ENCODE measurements at regions not wholly inside any gene's neighbourhood (a gene's known extent, or its start where the extent isn't known, plus 50 kb on each side); places are given as distances from the start of the nearest gene placed in this dataset.
A peak's percentile ranks its signal among the peaks of the same experiment; 100 is the strongest.

DNA sequence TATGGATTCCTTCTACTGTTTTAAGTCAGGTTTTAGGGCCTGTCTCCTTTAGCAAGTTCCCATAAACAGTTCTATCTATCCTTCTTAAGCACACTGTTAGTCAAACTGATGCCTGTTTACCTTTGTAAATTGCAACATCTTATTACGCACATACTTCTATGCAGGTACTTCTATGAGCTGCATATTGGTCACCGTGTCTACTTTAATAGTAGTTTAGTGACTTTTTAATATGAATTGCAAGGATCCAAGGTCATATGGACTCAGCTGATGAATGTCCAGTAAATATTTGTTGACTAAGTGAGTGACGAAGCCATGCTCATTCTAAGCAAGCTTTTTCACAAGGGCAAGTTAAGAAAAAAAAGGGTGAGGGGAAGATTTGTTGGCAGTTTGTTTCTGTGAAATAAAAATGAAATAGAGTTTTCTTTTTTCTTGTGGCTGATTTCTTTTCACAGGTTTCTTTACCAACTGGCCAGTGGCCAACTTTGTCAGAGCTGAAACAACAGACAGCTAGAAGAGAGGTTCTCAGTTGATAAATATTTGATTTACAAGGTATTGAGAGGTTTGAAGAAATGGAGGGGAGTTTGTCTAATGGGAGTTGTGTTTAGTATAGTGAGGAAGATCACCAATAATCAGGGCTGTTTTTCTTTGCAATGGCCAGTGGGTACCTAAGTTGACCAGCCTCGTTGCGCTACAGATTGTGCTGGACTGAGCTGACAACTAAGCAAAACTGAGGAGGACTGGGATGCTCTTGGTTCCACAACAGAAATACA lies 141.1 kb downstream of the SLC15A5 start:
- Histone ChIP-seq H3K36me3 (replicated peaks) (no peaks in the 10 kb centered on the region), H3K9me3 (no peaks in the 10 kb centered on the region), H3K4me1 (no peaks in the 10 kb centered on the region), H3K4me3 (no peak overlapping the region), H3K27me3 (ENCODE audit: low read depth) (no peaks in the 10 kb centered on the region)
- DNase-seq (ENCODE audit: low spot score in 2 of 2): no peak
- in situ Hi-C loops (cut with MboI; ENCODE audit: low sequenced_read_pairs): no loop called here

DNA sequence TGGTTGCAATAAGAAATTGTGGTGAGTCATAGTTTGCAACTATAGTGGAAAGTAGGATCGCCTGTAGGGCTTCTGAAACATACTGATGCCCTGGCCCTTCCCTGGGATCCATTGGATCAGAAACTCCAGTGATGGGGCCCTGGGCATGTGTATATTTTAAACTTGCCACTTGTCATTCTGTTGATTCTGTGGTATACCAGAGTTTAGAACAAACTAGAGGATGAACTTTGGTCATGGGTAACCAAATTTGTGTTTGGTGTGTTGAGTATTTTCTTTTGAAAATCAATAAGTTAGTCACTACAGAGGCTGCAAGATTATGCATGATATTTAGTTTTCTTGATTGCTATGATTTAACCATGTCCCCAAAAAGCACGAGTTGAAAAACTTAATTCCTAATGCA lies 142.2 kb downstream of the SLC15A5 start:
- no peak for DNase-seq (ENCODE audit: low spot score in 2 of 2)
- H3K36me3 ChIP-seq (replicated peaks): no peaks in the 10 kb centered on the region
- no peak overlapping the region for H3K4me3 ChIP-seq
- H3K4me1 ChIP-seq: no peaks in the 10 kb centered on the region
- in situ Hi-C loops (cut with MboI; ENCODE audit: low sequenced_read_pairs): no loop called here
- no peaks in the 10 kb centered on the region for H3K27me3 ChIP-seq (ENCODE audit: low read depth)
- no peaks in the 10 kb centered on the region for H3K9me3 ChIP-seq

DNA sequence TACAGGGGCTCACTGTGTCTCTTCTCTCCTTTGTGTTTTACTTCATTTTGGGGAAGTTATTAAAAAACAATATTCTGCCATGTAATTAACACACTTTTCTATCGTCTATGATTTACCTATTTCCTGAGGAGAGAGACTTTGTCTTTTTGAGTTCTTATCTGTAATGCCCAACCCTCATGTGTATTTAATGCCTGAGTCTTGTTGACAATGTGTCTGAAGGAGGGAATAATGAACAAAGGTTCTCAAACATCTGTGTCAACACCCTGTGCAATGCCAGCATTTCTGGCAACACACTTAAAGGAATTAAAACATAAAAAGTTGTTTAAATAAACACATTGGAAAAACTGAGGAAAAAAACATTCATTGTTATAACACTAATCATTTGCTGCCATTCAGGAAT lies 147.1 kb downstream of the SLC15A5 start:
- H3K4me3 ChIP-seq: no peak overlapping the region
- no peaks in the 10 kb centered on the region for H3K4me1 ChIP-seq
- no peaks in the 10 kb centered on the region for H3K36me3 ChIP-seq (replicated peaks)
- no peaks in the 10 kb centered on the region for H3K27me3 ChIP-seq (ENCODE audit: low read depth)
- no peaks in the 10 kb centered on the region for H3K9me3 ChIP-seq
- in situ Hi-C loops (cut with MboI; ENCODE audit: low sequenced_read_pairs): no loop called here
- DNase-seq (ENCODE audit: low spot score in 2 of 2): no peak

GRCh38 chr12:16121953-16122352 lies 155.5 kb downstream of the SLC15A5 start:
- no peaks in the 10 kb centered on the region for H3K9me3 ChIP-seq
- H3K27me3 ChIP-seq (ENCODE audit: low read depth): peaks cover 4% of the 10 kb centered on the region; the same call in 1 of the 2 replicates
- H3K4me3 ChIP-seq: no peak overlapping the region
- H3K4me1 ChIP-seq: no peaks in the 10 kb centered on the region
- H3K36me3 ChIP-seq (replicated peaks): no peaks in the 10 kb centered on the region
- peak in 1 of 2 experiments; percentile 27 for DNase-seq (ENCODE audit: low spot score in 2 of 2)
- in situ Hi-C loops (cut with MboI; ENCODE audit: low sequenced_read_pairs): no loop called here

- no peak overlapping the region for H3K4me3 ChIP-seq
- no peaks in the 10 kb centered on the region for H3K9me3 ChIP-seq
- H3K4me1 ChIP-seq: no peaks in the 10 kb centered on the region
- H3K36me3 ChIP-seq (replicated peaks): no peaks in the 10 kb centered on the region
- no peak for DNase-seq (ENCODE audit: low spot score in 2 of 2)
- peaks cover 4% of the 10 kb centered on the region; the same call in 1 of the 2 replicates for H3K27me3 ChIP-seq (ENCODE audit: low read depth)
- in situ Hi-C loops (cut with MboI; ENCODE audit: low sequenced_read_pairs): no loop called here
These were observed 157.7 kb downstream of the SLC15A5 start for GRCh38 chr12:16119618-16120415.

GRCh38 chr12:16118586-16118985 lies 158.9 kb downstream of the SLC15A5 start:
- H3K9me3 ChIP-seq: no peaks in the 10 kb centered on the region
- no peak overlapping the region for H3K4me3 ChIP-seq
- H3K27me3 ChIP-seq (ENCODE audit: low read depth): peaks cover 4% of the 10 kb centered on the region; the same call in 1 of the 2 replicates
- H3K4me1 ChIP-seq: no peaks in the 10 kb centered on the region
- H3K36me3 ChIP-seq (replicated peaks): no peaks in the 10 kb centered on the region
- no peak for DNase-seq (ENCODE audit: low spot score in 2 of 2)
- in situ Hi-C loops (cut with MboI; ENCODE audit: low sequenced_read_pairs): no loop called here

GRCh38 chr12:16112612-16113560 lies 164.6 kb downstream of the SLC15A5 start:
- Histone ChIP-seq H3K36me3 (replicated peaks) (no peaks in the 10 kb centered on the region), H3K4me3 (no peak overlapping the region), H3K9me3 (no peaks in the 10 kb centered on the region), H3K27me3 (ENCODE audit: low read depth) (no peaks in the 10 kb centered on the region), H3K4me1 (no peaks in the 10 kb centered on the region)
- DNase-seq (ENCODE audit: low spot score in 2 of 2): peak in 1 of 2 experiments; percentile 35
- in situ Hi-C loops (cut with MboI; ENCODE audit: low sequenced_read_pairs): no loop called here

GRCh38 chr12:16112130-16112529 lies 165.4 kb downstream of the SLC15A5 start:
- Histone ChIP-seq H3K36me3 (replicated peaks) (no peaks in the 10 kb centered on the region), H3K4me3 (no peak overlapping the region), H3K27me3 (ENCODE audit: low read depth) (no peaks in the 10 kb centered on the region), H3K4me1 (no peaks in the 10 kb centered on the region), H3K9me3 (no peaks in the 10 kb centered on the region)
- in situ Hi-C loops (cut with MboI; ENCODE audit: low sequenced_read_pairs): no loop called here
- no peak for DNase-seq (ENCODE audit: low spot score in 2 of 2)

GRCh38 chr12:16110596-16110995 lies 166.9 kb downstream of the SLC15A5 start:
- DNase-seq (ENCODE audit: low spot score in 2 of 2): no peak
- H3K4me3 ChIP-seq: no peak overlapping the region
- in situ Hi-C loops (cut with MboI; ENCODE audit: low sequenced_read_pairs): no loop called here
- no peaks in the 10 kb centered on the region for H3K36me3 ChIP-seq (replicated peaks)
- H3K4me1 ChIP-seq: no peaks in the 10 kb centered on the region
- no peaks in the 10 kb centered on the region for H3K9me3 ChIP-seq
- no peaks in the 10 kb centered on the region for H3K27me3 ChIP-seq (ENCODE audit: low read depth)

DNA sequence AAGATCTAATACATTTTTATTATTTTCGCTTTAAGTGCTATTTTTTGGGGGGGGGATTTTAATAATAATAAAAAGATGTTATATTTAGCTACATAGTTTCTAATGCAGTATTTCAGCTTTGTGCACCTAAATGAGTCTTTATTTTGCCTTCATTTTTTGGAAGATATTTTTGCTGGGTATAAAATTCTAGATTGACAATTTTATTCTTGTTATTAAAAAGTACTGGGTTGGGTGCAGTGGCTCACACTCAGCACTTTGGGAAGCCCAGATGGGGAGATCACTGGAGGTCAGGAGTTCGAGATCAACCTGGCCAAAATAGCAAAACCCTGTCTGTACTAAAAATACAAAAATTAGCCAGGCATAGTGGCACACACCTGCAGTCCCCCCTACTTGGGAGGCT lies 173.6 kb downstream of the SLC15A5 start:
- Histone ChIP-seq H3K36me3 (replicated peaks) (no peaks in the 10 kb centered on the region), H3K4me3 (no peak overlapping the region), H3K9me3 (no peaks in the 10 kb centered on the region), H3K4me1 (no peaks in the 10 kb centered on the region), H3K27me3 (ENCODE audit: low read depth) (no peaks in the 10 kb centered on the region)
- in situ Hi-C loops (cut with MboI; ENCODE audit: low sequenced_read_pairs): no loop called here
- no peak for DNase-seq (ENCODE audit: low spot score in 2 of 2)

DNA sequence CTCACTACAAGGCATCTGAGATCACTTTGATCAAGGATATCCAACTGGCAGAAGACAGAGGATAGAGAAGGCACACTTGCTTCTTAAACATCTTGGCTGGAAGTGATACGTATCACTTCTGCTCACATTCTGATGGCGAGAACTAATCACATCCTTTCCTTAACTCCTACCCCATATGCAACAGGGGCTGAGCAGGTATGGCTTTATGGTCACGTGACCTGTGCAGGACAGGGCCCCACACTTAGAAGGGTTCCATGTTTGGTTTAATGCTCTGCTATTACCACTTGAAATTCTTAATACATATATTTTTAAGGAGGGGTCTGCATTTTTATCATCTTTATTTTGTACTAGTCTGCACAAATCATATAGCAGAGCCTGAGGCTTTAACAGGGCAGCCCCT lies 177.3 kb downstream of the SLC15A5 start:
- H3K36me3 ChIP-seq (replicated peaks): no peaks in the 10 kb centered on the region
- H3K4me3 ChIP-seq: no peak overlapping the region
- H3K27me3 ChIP-seq (ENCODE audit: low read depth): no peaks in the 10 kb centered on the region
- H3K4me1 ChIP-seq: no peaks in the 10 kb centered on the region
- H3K9me3 ChIP-seq: no peaks in the 10 kb centered on the region
- in situ Hi-C loops (cut with MboI; ENCODE audit: low sequenced_read_pairs): no loop called here
- DNase-seq (ENCODE audit: low spot score in 2 of 2): no peak

GRCh38 chr12:16096273-16096849 lies 181.1 kb downstream of the SLC15A5 start:
- Histone ChIP-seq H3K4me3 (no peak overlapping the region), H3K9me3 (no peaks in the 10 kb centered on the region), H3K4me1 (no peaks in the 10 kb centered on the region), H3K27me3 (ENCODE audit: low read depth) (no peaks in the 10 kb centered on the region), H3K36me3 (replicated peaks) (no peaks in the 10 kb centered on the region)
- DNase-seq (ENCODE audit: low spot score in 2 of 2): no peak
- in situ Hi-C loops (cut with MboI; ENCODE audit: low sequenced_read_pairs): no loop called here

- in situ Hi-C loops (cut with MboI; ENCODE audit: low sequenced_read_pairs): no loop called here
- Histone ChIP-seq H3K9me3 (no peaks in the 10 kb centered on the region), H3K27me3 (ENCODE audit: low read depth) (no peaks in the 10 kb centered on the region), H3K36me3 (replicated peaks) (no peaks in the 10 kb centered on the region), H3K4me1 (no peaks in the 10 kb centered on the region), H3K4me3 (no peak overlapping the region)
- DNase-seq (ENCODE audit: low spot score in 2 of 2): no peak
These were observed 181.9 kb downstream of the SLC15A5 start for GRCh38 chr12:16095531-16096110.

All from HAP-1 (cell line).